Colonic mucosa (tissue), 4 donors: ENCODE measurements at regions not wholly inside any gene's neighbourhood (a gene's known extent, or its start where the extent isn't known, plus 50 kb on each side); places are given as distances from the start of the nearest gene placed in this dataset.

Experiments
- DNase-seq: peaks from one replicate; pipeline ENCODE4 v3.0.0-alpha.2; 2020
- H3K27ac ChIP-seq: fragments of 200-600 bp; one replicate; pipeline ENCODE4 v1.8.0; 2021
- H3K27me3 ChIP-seq: fragments of 200-600 bp; one replicate; pipeline ENCODE4 v1.8.0; 2021
- H3K36me3 ChIP-seq: fragments of 200-600 bp; one replicate; pipeline ENCODE4 v1.8.0; 2021
- H3K4me1 ChIP-seq: fragments of 200-600 bp; one replicate; pipeline ENCODE4 v1.8.0; 2021; ENCODE audit warnings: mild to moderate bottlenecking
- H3K4me3 ChIP-seq: fragments of 200-600 bp; one replicate; pipeline ENCODE4 v1.8.0; 2021
- H3K9ac ChIP-seq, 2 donors: one replicate each; pipeline ENCODE4 v1.7.0; 2013; ENCODE audit warnings: control low read depth in 2 of 2, low read depth in 2 of 2, low read length in 2 of 2
- H3K9me3 ChIP-seq: fragments of 200-600 bp; one replicate; pipeline ENCODE4 v1.8.0; 2021
- intact Hi-C: fragments of 100-400 bp; cut with DNase I; formaldehyde crosslinking; loops from one replicate; pipeline ENCODE4 v1.14.1; 2022
- TF ChIP-seq, protein P1 (sequence below): fragments of 200-600 bp; IDR thresholded peaks from one replicate; pipeline ENCODE4 v1.8.0; 2022; ENCODE audit warnings: antibody characterized with exemption, mild to moderate bottlenecking
- donor health status: healthy.
- donor health status: DM: no; HTN: no; CAD: no.
- donor health status: DM: no; HTN: no; CAD: no.

GRCh38 chr5:135189024-135189423 lies 155.0 kb upstream of the PITX1 start:
- Histone ChIP-seq H3K36me3 (no peaks in the 10 kb centered on the region), H3K27me3 (peaks cover 17% of the 10 kb centered on the region)

GRCh38 chr5:135188233-135188914 lies 154.3 kb upstream of the PITX1 start:
- intact Hi-C loops, result loop anchor here (5.0 kb wide), 1 partner anchor 156 kb away; the partner anchor contains the start of gene PITX1
- Histone ChIP-seq H3K9me3 (no peaks in the 10 kb centered on the region), H3K36me3 (no peaks in the 10 kb centered on the region), H3K4me1 (no peaks in the 10 kb centered on the region), H3K27me3 (peaks cover 17% of the 10 kb centered on the region), H3K27ac (no peak overlapping the region), H3K9ac (no peak overlapping the region), H3K4me3 (no peak overlapping the region)
- no peak for DNase-seq
- TF ChIP-seq, protein P1, sequence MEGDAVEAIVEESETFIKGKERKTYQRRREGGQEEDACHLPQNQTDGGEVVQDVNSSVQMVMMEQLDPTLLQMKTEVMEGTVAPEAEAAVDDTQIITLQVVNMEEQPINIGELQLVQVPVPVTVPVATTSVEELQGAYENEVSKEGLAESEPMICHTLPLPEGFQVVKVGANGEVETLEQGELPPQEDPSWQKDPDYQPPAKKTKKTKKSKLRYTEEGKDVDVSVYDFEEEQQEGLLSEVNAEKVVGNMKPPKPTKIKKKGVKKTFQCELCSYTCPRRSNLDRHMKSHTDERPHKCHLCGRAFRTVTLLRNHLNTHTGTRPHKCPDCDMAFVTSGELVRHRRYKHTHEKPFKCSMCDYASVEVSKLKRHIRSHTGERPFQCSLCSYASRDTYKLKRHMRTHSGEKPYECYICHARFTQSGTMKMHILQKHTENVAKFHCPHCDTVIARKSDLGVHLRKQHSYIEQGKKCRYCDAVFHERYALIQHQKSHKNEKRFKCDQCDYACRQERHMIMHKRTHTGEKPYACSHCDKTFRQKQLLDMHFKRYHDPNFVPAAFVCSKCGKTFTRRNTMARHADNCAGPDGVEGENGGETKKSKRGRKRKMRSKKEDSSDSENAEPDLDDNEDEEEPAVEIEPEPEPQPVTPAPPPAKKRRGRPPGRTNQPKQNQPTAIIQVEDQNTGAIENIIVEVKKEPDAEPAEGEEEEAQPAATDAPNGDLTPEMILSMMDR, result no peak

More at GRCh38 chr5:135189024-135189423, 155.0 kb upstream of the PITX1 start:
- H3K9me3 ChIP-seq, result no peaks in the 10 kb centered on the region
- TF ChIP-seq, protein P1, result no peak
- H3K4me3 ChIP-seq, result no peak overlapping the region
- no peaks in the 10 kb centered on the region for H3K4me1 ChIP-seq
- intact Hi-C loops, result loop anchor here (5.0 kb wide), 1 partner anchor 157 kb away; the partner anchor contains the start of gene PITX1
- H3K9ac ChIP-seq, result no peak overlapping the region
- H3K27ac ChIP-seq, result no peak overlapping the region
- DNase-seq, result no peak

- TF ChIP-seq, protein P1, result no peak
- H3K4me1 ChIP-seq, result no peaks in the 10 kb centered on the region
- peak overlapping the region; percentile 13 for H3K27ac ChIP-seq
- no peak for DNase-seq
- H3K9ac ChIP-seq, result no peak overlapping the region
- H3K4me3 ChIP-seq, result no peak overlapping the region
- intact Hi-C loops, result loop anchor here (5.0 kb wide), 1 partner anchor 155 kb away; the partner anchor contains the start of gene PITX1
- no peaks in the 10 kb centered on the region for H3K9me3 ChIP-seq
- no peaks in the 10 kb centered on the region for H3K36me3 ChIP-seq
- H3K27me3 ChIP-seq, result peaks cover 17% of the 10 kb centered on the region
These were observed 152.9 kb upstream of the PITX1 start for GRCh38 chr5:135186662-135187522.

- intact Hi-C loops, result loop anchor here (5.0 kb wide), 1 partner anchor 153 kb away; the partner anchor contains the start of gene PITX1
- H3K4me1 ChIP-seq, result no peaks in the 10 kb centered on the region
These were observed 151.5 kb upstream of the PITX1 start for GRCh38 chr5:135185481-135186065.

More at GRCh38 chr5:135185481-135186065, 151.5 kb upstream of the PITX1 start:
- Histone ChIP-seq H3K9ac (no peak overlapping the region), H3K4me3 (no peak overlapping the region), H3K27me3 (peaks cover 11% of the 10 kb centered on the region), H3K9me3 (no peaks in the 10 kb centered on the region), H3K27ac (peak overlapping the region; percentile 26), H3K36me3 (no peaks in the 10 kb centered on the region)
- TF ChIP-seq, protein P1, result no peak
- peak; percentile 48 for DNase-seq
